Endothelial cell of umbilical vein (primary cell): ENCODE measurements at regions not wholly inside any gene's neighbourhood (a gene's known extent, or its start where the extent isn't known, plus 50 kb on each side); places are given as distances from the start of the nearest gene placed in this dataset.

Source experiments
- BruUV-seq: library from RNA; stranded (reverse); fragments of 400-500 nt; replicated peaks from 2 replicates; lab custom pipeline; 2021; lab: Mats Ljungman, UMichigan
- CTCF ChIA-PET: fragments of 300-600, 350-600 bp; sonication (Branson Sonifier 250); formaldehyde crosslinking; loops from one replicate; lab custom pipeline; 2021; ENCODE audit warnings: antibody characterized with exemption, inconsistent platforms; lab: Charles Lee
- POLR2A ChIA-PET: fragments of 300-600, 350-600 bp; sonication (Branson Sonifier 250); formaldehyde crosslinking; loops from one replicate; lab custom pipeline; 2021; ENCODE audit warnings: antibody characterized with exemption, inconsistent platforms; lab: Charles Lee
- DNase-seq: peaks from one replicate; pipeline ENCODE4 v3.0.0-alpha.2; 2011; ENCODE audit warnings: low read depth, low spot score
- FAIRE-seq: peaks from 2 replicates; lab custom pipeline; 2011; peaks lifted over from hg19 to GRCh38; lab: Jason Lieb, UNC
- H2AFZ ChIP-seq: 2 replicates; pipeline ENCODE4 v1.6.0; 2012; ENCODE audit warnings: low read depth, low read length, control low read depth, inconsistent platforms
- H3K27ac ChIP-seq: 2 replicates; pipeline ENCODE4 v1.5.1; 2011; ENCODE audit warnings: low read depth, mild to moderate bottlenecking, control low read depth, low read length, moderate library complexity; ENCODE audit not compliant: insufficient read depth
- H3K27me3 ChIP-seq, 2 experiments: 2 replicates each; pipeline versions ENCODE4 v1.6.0 to v1.6.1; 2011; ENCODE audit warnings: low read length in 2 of 2, mixed read lengths in 1 of 2; ENCODE audit not compliant: control insufficient read depth in 2 of 2, insufficient read depth in 2 of 2
- H3K36me3 ChIP-seq, 2 experiments: 2 replicates in 1 of 2; 3 replicates in 1 of 2; pipeline ENCODE4 v1.5.1; 2011; ENCODE audit warnings: low read length in 2 of 2, mild to moderate bottlenecking in 1 of 2, moderate library complexity in 1 of 2; ENCODE audit not compliant: control insufficient read depth in 2 of 2, insufficient read depth in 2 of 2; ENCODE audit errors: extremely low read depth in 1 of 2
- H3K4me1 ChIP-seq: 3 replicates; pipeline ENCODE4 v1.5.1; 2011; ENCODE audit warnings: mild to moderate bottlenecking, low read length; ENCODE audit not compliant: control insufficient read depth, insufficient read depth; ENCODE audit errors: extremely low read depth
- H3K4me2 ChIP-seq: 2 replicates; pipeline ENCODE4 v1.6.1; 2011; ENCODE audit warnings: low read length, control low read depth, mixed read lengths; ENCODE audit not compliant: insufficient read depth
- H3K4me3 ChIP-seq, 3 experiments: fragments of 200-600 bp in 1 of 3; sonication (generic), shearing (Covaris generic) in 1 of 3; replicated peaks in 1 of 3; 2 replicates each; pipeline ENCODE4 v1.5.1; 2011 to 2016; ENCODE audit warnings: control low read depth in 3 of 3, low read length in 3 of 3, mild to moderate bottlenecking in 2 of 3, inconsistent platforms in 1 of 3, low read depth in 1 of 3, moderate library complexity in 1 of 3; ENCODE audit not compliant: insufficient read depth in 1 of 3
- H3K79me2 ChIP-seq: 2 replicates; pipeline ENCODE4 v1.6.0; 2012; ENCODE audit warnings: low read length, inconsistent platforms; ENCODE audit not compliant: control insufficient read depth, insufficient read depth
- H3K9ac ChIP-seq: replicated peaks from 2 replicates; pipeline ENCODE3; 2011; ENCODE audit warnings: low read length, control low read depth; ENCODE audit not compliant: insufficient read depth; ENCODE audit errors: extremely low read depth
- H3K9me1 ChIP-seq: replicated peaks from 3 replicates; pipeline ENCODE4 v1.6.0; 2011; ENCODE audit warnings: mild to moderate bottlenecking, low read length; ENCODE audit not compliant: control insufficient read depth, insufficient read depth; ENCODE audit errors: extremely low read depth
- H3K9me3 ChIP-seq: replicated peaks from 2 replicates; pipeline ENCODE4 v1.5.1; 2012; ENCODE audit warnings: low read length, inconsistent platforms; ENCODE audit not compliant: control insufficient read depth, insufficient read depth
- H4K20me1 ChIP-seq: replicated peaks from 2 replicates; pipeline ENCODE3; 2011; ENCODE audit warnings: mild to moderate bottlenecking, low read length; ENCODE audit not compliant: control insufficient read depth, insufficient read depth; ENCODE audit errors: extremely low read depth
- CTCF ChIP-seq, 2 donors: IDR thresholded peaks; 1 replicate in 1 of 2; 2 replicates in 1 of 2; pipeline ENCODE4 v1.5.1; 2011; ENCODE audit warnings: low read length in 2 of 2, mild to moderate bottlenecking in 2 of 2, moderate library complexity in 2 of 2, control low read depth in 1 of 2, inconsistent platforms in 1 of 2, low read depth in 1 of 2; ENCODE audit not compliant: insufficient read depth in 1 of 2; ENCODE audit errors: extremely low read depth in 1 of 2
- EZH2 ChIP-seq: IDR thresholded peaks from 2 replicates; pipeline ENCODE4 v1.6.1; 2012; ENCODE audit warnings: borderline replicate concordance, low read depth, mild to moderate bottlenecking, moderate library complexity, low read length, inconsistent platforms; ENCODE audit not compliant: severe bottlenecking
- FOS ChIP-seq: IDR thresholded peaks from 2 replicates; pipeline ENCODE4 v1.6.1; 2011; ENCODE audit warnings: mild to moderate bottlenecking, low read length, moderate library complexity, borderline replicate concordance; ENCODE audit not compliant: insufficient read depth
- GATA2 ChIP-seq: IDR thresholded peaks from 2 replicates; pipeline ENCODE4 v1.7.0; 2011; ENCODE audit warnings: low read depth, mild to moderate bottlenecking, moderate library complexity, mixed read lengths, low read length; ENCODE audit not compliant: insufficient read length, insufficient read depth
- JUN ChIP-seq: IDR thresholded peaks from 2 replicates; pipeline ENCODE4 v1.6.1; 2011; ENCODE audit warnings: borderline replicate concordance, low read depth; ENCODE audit not compliant: insufficient read length, insufficient read depth
- MAX ChIP-seq: IDR thresholded peaks from 2 replicates; pipeline ENCODE4 v1.6.1; 2011; ENCODE audit not compliant: insufficient read depth, insufficient read length
- MYC ChIP-seq: IDR thresholded peaks from one replicate; pipeline ENCODE4 v1.6.1; 2011; ENCODE audit warnings: mild to moderate bottlenecking, low read depth, low read length
- POLR2A ChIP-seq: IDR thresholded peaks from 2 replicates; pipeline ENCODE4 v1.6.1; 2012; ENCODE audit warnings: low read depth, mild to moderate bottlenecking, control low read depth, low read length
- POLR2AphosphoS5 ChIP-seq: IDR thresholded peaks from 2 replicates; pipeline ENCODE4 v1.6.1; 2012; ENCODE audit warnings: low read depth, mild to moderate bottlenecking, control low read depth, low read length, moderate library complexity; ENCODE audit not compliant: insufficient read depth
- dilution Hi-C: fragments of 300-500 bp; cut with MboI; formaldehyde crosslinking; loops from one replicate; pipeline ENCODE4 v1.15.0; 2019; ENCODE audit warnings: low sequenced_read_pairs; ENCODE audit not compliant: extremely low pct_ligation_motif_present
- intact Hi-C: fragments of 100-400 bp; cut with micrococcal nuclease; formaldehyde crosslinking; loops from one replicate; pipeline ENCODE4 v1.10.0; 2022

- no peak overlapping the region for H2AFZ ChIP-seq
- no peak overlapping the region for H3K4me3 ChIP-seq
- TF ChIP-seq MYC = no peak
- no peak for TF ChIP-seq POLR2A
- TF ChIP-seq FOS = no peak
- no peak for TF ChIP-seq EZH2
- no peak for TF ChIP-seq POLR2AphosphoS5
- TF ChIP-seq JUN = no peak
- TF ChIP-seq CTCF (IDR thresholded peaks at IDR 0.05; ENCODE audit: extremely low read depth in 1 of 2, insufficient read depth in 1 of 2, low read depth in 1 of 2, low read length in 2 of 2) = no peak
- TF ChIP-seq MAX = no peak
- TF ChIP-seq GATA2 = no peak
- no peak overlapping the region for H3K4me2 ChIP-seq
- dilution Hi-C loops (no loop called here), intact Hi-C loops (no loop called here)
- no peaks in the 10 kb centered on the region for H3K36me3 ChIP-seq
- no peaks in the 10 kb centered on the region for H4K20me1 ChIP-seq
- CTCF ChIA-PET = no interaction called here
- no peak overlapping the region for H3K27ac ChIP-seq
- H3K9ac ChIP-seq = no peak overlapping the region
- FAIRE-seq (no peak), DNase-seq (no peak)
- H3K27me3 ChIP-seq = no peaks in the 10 kb centered on the region
- POLR2A ChIA-PET = no interaction called here
- peaks cover 19% of the 10 kb centered on the region for H3K4me1 ChIP-seq
- H3K79me2 ChIP-seq = peaks cover 3% of the 10 kb centered on the region
- BruUV-seq = no TSS peak
- H3K9me3 ChIP-seq = no peaks in the 10 kb centered on the region
- no peaks in the 10 kb centered on the region for H3K9me1 ChIP-seq
Observed at GRCh38 chr20:19881080-19881840, 123.2 kb downstream of the RIN2 start.
